ENCODE measurements at regions not wholly inside any gene's neighbourhood (a gene's known extent, or its start where the extent isn't known, plus 50 kb on each side); places are given as distances from the start of the nearest gene placed in this dataset.

DNA sequence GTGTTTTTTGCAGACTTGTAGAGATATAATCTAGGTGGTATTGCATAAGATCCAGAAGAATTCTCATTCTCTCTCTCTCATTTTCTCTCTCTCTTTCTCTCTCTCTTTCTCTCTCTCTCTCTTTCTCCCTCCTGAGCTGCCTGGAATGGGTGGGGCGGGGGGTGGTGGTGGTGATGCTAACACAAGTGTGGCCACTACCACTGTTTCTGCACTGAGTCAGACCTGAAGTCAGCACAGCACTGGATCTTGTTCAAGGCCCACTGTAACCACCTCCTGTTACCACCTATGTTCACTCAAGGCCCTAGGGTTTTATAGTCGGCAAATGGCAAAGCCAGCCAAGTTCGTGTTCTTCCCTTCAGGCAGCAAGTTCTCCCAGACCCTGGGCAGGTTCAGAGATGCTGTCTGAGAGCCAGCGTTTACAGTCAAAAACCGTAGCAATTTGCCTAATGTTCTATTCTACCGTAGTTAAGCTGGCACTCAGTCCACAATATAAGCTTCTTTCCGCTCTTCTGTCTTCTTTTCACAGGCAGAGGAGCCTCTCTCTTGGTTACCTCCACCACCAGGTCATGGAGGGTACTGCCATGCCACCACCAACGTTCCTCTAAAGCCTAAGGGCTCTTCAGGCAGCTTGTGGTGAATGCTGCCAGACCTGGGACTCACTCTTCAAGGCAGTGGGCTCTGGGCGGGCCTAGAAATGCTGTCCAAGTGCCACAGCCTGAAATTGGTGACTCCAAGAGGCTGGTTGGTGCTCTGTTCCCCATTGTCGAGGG is 235.7 kb upstream of the PRR16 start:
- WGBS, 2 experiments (ENCODE audit: extremely low coverage in 2 of 2, insufficient read length in 1 of 2) = 100% methylated on average over 3 of the region's 10 CpGs; no CpG with 5 or more reads in 1 of the 2 experiments
- no TSS peak for BruUV-seq (replicated peaks)
- H3K18ac ChIP-seq (ENCODE audit: low read depth, low read length) = no peak overlapping the region

More for the DNA sequence above, 235.7 kb upstream of the PRR16 start:
- Histone ChIP-seq H2BK120ac (ENCODE audit: low read depth, low read length) (no peak overlapping the region), H3K9ac (ENCODE audit: low read depth, low read length) (no peak overlapping the region), H4K8ac (ENCODE audit: low read depth in 2 of 2, low read length in 2 of 2) (no peak overlapping the region), H2AK9ac (replicated peaks; ENCODE audit: low read depth, low read length, poor library complexity) (no peak overlapping the region), H3K4me2 (ENCODE audit: low read depth, low read length) (no peak overlapping the region), H3K14ac (replicated peaks; ENCODE audit: low read depth, low read length) (no peak overlapping the region), H3K23ac (ENCODE audit: low read depth, low read length) (no peak overlapping the region), H3K4ac (ENCODE audit: low read depth, low read length) (no peak overlapping the region), H3K27ac (ENCODE audit: insufficient read depth, low read length) (no peak overlapping the region), H4K91ac (ENCODE audit: insufficient read depth, low read depth, low read length) (no peak overlapping the region), H3K9me3 (ENCODE audit: control insufficient read depth, insufficient read depth, low read length) (no peaks in the 10 kb centered on the region), H2BK15ac (ENCODE audit: low read depth, low read length) (no peak overlapping the region), H3K27me3 (ENCODE audit: control insufficient read depth, insufficient read depth, low read length) (no peaks in the 10 kb centered on the region), H2BK5ac (ENCODE audit: low read depth, low read length, poor library complexity, severe bottlenecking) (no peak overlapping the region), H2BK20ac (ENCODE audit: low read depth, low read length) (no peak overlapping the region), H4K5ac (ENCODE audit: low read depth, low read length) (no peak overlapping the region), H2AFZ (replicated peaks; ENCODE audit: low read length, poor library complexity) (peak overlapping the region; percentile 34), H2AK5ac (ENCODE audit: low read depth, low read length) (no peak overlapping the region), H3K56ac (ENCODE audit: extremely low read depth, insufficient read depth, low read length) (no peak overlapping the region), H3K9me1 (ENCODE audit: insufficient read depth, low read length) (no peaks in the 10 kb centered on the region), H3K4me3 (ENCODE audit: insufficient read depth, low read depth, low read length) (no peak overlapping the region), H3K79me1 (ENCODE audit: low read depth in 1 of 2, low read length in 2 of 2) (no peaks in the 10 kb centered on the region), H3K4me1 (ENCODE audit: control insufficient read depth, insufficient read depth, low read length) (no peaks in the 10 kb centered on the region), H3K36me3 (ENCODE audit: control insufficient read depth, insufficient read depth, low read length) (no peaks in the 10 kb centered on the region), H4K20me1 (ENCODE audit: insufficient read depth, low read length) (no peaks in the 10 kb centered on the region)
- dilution Hi-C loops (cut with HindIII; ENCODE audit: low sequenced_read_pairs, unreplicated experiment) (no loop called here), in situ Hi-C loops (cut with MboI; ENCODE audit: low sequenced_read_pairs) (no loop called here), intact Hi-C loops (cut with micrococcal nuclease) (no loop called here)
- ATAC-seq (ENCODE audit: low read depth) (no peak), DNase-seq (no peak)
- no peak for TF ChIP-seq RCOR1 (IDR thresholded peaks at IDR 0.05; ENCODE audit: insufficient replicate concordance, low read length)
- no peak for TF ChIP-seq MAFK (IDR thresholded peaks at IDR 0.05; ENCODE audit: low read depth, low read length)
- TF ChIP-seq, protein P1, sequence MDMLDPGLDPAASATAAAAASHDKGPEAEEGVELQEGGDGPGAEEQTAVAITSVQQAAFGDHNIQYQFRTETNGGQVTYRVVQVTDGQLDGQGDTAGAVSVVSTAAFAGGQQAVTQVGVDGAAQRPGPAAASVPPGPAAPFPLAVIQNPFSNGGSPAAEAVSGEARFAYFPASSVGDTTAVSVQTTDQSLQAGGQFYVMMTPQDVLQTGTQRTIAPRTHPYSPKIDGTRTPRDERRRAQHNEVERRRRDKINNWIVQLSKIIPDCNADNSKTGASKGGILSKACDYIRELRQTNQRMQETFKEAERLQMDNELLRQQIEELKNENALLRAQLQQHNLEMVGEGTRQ (IDR thresholded peaks at IDR 0.05; ENCODE audit: low read depth, low read length) = no peak
- 0 out of 2 replicates have a peak, but pooled peaks have one; percentile 7 for TF ChIP-seq CEBPB (IDR thresholded peaks at IDR 0.05; ENCODE audit: low read depth, low read length)
- CTCF ChIA-PET = no interaction called here
- POLR2A ChIA-PET (ENCODE audit: unreplicated experiment) = no interaction called here
